Fibroblast of skin of back (primary cell): ENCODE measurements at regions not wholly inside any gene's neighbourhood (a gene's known extent, or its start where the extent isn't known, plus 50 kb on each side); places are given as distances from the start of the nearest gene placed in this dataset.

Experiments
- DNase-seq: peaks from one replicate; pipeline ENCODE4 v3.0.0-alpha.2; 2013

DNA sequence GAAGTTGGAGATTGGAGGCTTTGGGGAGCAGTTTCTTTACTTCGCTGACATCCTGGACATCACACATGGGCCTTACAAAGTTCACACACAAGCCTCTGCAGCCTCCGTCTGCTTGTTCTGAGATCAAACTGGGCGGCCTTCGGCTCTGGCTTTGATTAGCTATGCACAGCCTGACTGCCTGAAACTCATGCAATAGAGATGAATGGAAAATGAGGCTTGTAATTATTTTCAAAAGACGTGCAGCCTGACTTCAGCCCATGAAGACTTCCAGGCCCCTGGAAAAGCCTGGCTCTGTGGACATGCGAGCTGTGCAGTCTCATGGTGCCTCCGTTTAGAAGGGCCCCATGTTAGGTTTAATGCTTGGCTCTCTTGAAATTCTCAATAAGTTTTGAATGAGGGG lies 480.5 kb upstream of the SULF2 start:
- DNase-seq: no peak

- DNase-seq: no peak
Measured at GRCh38 chr20:48262955-48263354, 477.7 kb upstream of the SULF2 start.

DNA sequence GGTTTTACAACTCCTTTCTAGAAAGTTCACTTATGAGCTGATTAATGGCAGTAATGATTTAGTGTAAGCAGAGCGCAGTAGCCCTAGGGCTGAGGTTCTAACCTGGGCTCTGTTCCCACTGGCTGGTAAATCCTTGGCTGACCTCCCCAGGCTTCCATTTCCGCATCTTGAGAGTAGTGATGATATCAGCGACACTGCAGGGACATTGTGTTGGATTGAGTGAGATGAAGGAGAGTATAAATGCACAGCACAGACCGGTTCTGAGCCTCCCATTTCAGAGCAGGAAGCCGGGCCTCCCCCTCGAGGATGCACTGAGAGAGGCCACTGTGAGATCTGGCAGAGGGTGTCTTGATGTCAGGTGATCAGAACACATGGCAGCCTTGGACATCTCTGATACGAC lies 477.2 kb upstream of the SULF2 start:
- DNase-seq: no peak

- DNase-seq: no peak
Measured at GRCh38 chr20:48261398-48261910, 476.2 kb upstream of the SULF2 start.

DNA sequence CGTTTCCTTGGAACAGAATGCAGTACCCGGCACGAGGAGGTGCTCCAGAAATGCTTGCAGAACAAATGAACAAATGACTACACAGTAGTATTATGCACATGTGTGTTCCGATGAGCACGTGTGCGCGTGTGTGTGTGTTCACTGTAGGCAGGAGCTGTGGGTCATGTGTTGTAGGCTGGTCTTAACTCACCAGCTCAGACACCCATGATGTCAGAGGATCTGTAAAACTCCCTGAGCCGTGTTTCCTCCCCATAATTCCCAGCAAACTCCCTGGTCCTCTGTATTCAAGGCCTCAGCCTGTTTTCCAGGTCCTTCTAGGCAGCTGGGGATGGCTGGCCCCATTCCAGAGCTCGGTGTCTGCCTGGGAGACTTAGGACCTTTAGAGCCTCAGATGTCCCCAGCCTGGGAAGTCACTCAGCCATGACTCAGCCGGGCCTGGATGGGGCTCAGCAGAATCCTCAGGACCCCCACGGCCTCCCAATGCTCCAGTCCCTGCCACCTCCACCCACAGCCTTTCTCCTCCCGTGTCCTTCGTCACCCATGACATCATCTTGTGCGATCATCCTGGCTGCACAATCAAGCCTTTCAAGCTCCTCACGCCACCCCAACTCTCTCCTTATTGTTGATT lies 475.0 kb upstream of the SULF2 start:
- no peak for DNase-seq

DNA sequence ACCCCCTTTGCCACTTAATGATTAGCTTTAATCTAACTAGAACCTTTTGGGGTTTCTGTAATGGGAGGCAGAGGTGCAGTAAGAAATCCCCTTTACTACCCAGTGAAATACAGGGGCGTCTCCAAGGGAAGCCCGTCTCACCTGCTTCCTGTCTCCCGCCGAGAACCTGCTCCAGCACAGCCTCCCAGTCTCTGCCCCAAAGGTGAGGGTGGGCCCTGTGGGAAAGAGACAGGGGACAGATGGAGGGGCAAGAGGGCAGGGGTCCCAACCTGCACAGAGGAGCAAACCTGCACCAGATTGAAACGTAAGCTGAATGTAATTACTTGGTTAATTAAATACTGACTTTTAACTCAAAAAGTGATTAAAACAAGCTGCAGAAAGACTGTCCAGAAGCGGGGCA lies 474.2 kb upstream of the SULF2 start:
- no peak for DNase-seq

- no peak for DNase-seq
Measured at GRCh38 chr20:48257833-48258232, 472.6 kb upstream of the SULF2 start.

DNA sequence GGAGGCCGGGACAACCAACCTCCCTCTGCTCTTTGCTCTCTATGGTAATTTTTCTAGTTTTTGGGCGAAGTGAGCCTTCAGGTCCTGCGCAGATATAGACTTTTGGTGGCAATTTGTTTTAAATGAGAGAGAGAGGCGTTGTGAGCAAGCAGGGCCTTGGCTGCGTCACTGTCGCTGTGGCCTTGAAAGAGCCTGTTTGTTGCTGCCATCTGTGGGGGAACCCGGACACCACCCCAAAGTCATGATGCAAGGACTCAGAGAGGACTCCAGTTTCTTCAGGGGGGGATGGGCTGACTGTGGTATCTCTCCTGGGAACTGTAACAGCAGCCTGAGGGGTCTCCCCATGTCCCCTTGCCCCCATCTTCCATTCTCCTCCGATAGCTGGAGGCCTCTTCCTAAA lies 462.7 kb upstream of the SULF2 start:
- DNase-seq: no peak

DNA sequence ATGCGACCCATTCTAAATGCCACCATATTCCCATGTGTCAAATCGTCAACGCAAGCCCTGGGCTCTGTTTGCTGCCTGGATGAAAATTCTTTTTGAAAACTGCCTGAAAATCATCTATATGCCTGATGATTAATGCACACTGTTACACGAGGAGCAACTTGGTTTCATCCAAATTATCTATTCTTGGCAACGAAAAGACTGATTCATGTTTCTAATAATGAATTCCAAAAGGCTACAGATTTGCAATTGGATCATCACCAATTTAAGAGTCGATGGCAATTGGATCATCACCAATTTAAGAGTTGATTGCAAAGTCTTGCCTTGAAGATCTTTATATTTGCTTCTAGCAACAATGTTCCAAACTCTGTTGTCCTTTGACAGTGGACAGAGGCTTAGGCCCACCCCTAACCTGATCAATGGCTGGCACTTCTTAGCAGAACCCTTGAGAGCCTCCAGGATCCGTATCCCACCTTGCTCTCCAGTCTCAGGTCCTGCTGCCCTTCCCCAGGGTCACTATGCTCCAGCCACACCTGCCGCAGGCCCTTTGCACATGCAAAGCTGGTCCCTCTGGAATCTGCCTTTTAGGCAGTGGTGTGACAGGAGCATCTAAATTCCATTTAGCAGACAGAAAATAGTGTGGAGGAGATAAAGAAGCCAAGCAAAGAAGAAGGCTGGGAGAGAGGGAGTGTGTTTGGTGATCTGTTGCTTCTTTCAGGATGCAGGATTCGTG lies 460.9 kb upstream of the SULF2 start:
- no peak for DNase-seq

DNA sequence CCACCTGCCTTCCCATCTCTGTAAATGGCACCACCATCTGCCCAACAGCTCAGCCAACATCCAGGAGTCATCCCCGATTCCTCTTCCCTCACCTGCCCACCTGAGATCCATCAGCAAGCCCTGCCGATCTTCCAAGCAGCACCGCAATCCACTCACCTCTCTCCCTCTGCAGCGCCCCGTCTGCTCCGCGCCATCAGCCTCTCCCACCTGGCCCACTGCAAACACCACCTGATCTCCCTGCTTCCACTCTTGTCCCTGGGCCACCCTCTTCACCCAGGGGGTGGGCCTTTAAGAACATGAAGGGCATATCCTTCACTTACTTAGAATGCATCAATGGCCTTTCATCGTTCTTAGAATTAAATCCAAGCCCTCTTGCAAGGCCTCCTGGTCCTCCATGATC lies 457.3 kb upstream of the SULF2 start:
- no peak for DNase-seq

- DNase-seq: no peak
Measured at GRCh38 chr20:48241482-48241881, 456.2 kb upstream of the SULF2 start.

GRCh38 chr20:48238781-48239180 lies 453.5 kb upstream of the SULF2 start:
- no peak for DNase-seq

DNA sequence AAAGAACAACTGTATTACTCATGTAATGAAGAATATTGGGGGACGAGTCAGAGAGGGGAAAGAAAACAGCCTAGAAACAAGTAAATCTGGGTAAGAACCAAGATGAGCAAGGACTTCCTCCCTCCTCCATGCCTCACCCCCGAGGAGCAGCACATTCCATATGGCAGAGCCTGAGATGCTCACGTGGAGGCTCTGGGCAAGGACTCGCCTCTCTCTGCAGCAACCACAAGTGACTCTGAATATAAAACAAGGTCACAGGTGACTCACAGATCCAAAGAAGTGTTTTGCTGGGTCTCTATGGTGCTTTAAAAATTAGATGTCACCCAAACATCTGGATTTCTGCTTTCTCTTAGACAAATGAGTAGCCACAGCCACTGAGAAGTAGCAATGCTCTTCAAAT lies 453.0 kb upstream of the SULF2 start:
- peak; percentile 48 for DNase-seq

DNA sequence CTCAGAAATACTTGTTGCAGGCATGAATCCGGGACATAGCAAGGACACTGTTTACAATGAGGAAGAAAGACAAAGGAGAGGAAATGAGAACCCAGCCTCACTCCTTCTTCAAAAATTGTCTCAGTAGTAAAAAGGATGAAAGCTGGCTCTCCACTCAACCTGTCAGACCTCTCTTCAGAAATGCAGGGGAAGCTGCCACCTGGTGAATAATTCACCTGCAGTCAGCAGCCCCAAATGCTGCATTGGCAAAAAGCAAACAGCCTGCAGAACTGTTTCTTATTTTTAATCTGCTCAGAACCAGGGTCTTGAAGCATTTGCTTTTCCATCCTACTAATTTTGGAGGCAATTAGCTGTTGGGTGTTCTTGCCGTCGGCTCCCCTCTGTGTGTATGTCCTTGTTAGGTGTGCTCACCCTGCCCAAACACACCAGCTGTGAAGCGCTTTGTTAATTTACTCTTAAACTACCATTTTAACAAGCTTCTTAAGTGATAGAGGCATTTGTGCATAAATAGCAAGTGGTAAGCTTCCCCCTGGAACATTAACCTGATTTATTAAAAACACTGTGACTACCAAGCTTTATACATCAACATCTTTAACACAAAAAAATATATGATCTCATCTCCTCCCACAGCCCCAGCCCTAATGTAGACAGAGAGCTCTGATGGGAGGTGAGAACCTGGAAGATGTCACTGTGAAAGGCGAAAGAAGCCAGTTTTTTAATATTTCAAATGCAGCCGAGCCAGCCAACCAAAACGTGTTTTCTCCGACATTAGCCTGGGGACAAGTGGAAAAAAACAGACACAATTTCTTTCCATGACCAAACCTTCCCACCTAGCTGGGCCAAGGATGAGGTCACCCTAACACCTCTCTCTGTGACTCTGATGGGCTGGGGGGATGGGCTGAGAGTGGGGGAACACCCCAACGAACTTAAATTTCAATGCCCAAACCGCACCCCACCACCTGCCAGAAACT lies 451.0 kb upstream of the SULF2 start:
- DNase-seq: no peak

GRCh38 chr20:48234951-48235350 lies 449.7 kb upstream of the SULF2 start:
- no peak for DNase-seq

DNA sequence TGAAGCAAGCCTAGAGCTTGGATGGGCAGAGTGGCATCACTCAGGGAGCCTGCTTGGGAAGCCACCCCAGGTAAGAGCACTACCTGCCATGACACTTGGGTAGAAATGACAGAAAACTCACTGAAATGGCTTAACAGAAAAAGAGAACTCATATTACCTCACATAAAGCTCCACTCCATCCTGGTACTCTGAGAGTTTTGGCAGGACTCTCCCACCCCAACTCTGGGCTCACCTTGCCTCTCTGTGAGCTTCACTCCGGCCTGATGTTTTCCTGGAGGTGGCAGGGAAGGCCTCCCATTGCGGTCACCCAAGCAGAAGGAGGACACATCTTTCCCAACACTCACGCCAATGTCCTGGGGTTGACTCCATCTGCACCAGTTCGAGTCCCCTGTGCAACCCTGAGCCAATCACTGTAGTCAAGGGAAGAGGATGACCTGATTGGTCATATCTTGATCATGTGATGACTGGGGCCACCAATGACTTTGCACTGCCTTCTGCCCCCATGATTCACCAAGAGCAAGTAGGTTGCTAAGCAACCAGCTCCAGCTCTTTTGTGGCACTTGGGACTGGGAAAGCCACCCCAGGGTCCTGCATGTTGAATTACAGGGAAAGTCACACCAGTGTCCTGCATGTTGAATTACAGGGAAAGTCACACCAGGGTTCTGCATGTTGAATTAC lies 446.1 kb upstream of the SULF2 start:
- no peak for DNase-seq

DNA sequence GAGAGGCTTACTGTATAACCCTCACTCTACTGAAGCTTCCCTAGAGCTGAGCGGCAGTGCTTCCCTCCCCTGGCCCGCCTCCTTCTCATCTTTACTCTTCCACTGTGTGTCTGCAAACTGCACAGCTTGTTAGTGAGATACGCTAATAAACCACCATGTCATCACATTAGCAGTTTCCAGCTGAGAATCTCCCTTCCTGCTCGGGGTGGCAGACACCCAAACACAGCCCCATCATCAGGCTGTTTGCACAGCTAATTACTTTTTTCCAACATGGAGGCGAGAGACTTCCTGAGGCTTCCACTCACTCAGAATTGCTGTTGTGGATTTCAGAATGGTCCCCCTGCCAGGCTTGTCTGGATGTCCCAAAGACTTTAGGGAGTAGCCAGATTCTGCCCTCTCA lies 444.9 kb upstream of the SULF2 start:
- DNase-seq: no peak

DNA sequence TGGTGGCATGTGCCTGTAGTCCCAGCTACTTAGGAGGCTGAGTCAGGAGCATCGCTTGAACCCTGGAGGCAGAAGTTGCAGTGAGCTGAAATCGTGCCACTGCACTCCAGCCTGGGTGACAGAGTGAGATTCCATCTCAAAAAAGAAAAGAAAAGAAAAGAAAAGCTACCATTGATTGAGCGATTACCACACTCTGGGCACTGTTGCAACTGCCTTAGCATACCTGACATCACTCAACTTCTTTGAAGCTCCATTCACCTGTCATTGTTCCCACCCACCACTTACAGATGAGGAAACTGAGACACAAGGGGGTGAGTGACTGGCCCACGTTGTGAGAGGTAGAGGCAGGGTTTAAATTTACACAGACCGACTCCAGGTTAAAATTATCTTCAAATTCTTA lies 442.1 kb upstream of the SULF2 start:
- no peak for DNase-seq

DNA sequence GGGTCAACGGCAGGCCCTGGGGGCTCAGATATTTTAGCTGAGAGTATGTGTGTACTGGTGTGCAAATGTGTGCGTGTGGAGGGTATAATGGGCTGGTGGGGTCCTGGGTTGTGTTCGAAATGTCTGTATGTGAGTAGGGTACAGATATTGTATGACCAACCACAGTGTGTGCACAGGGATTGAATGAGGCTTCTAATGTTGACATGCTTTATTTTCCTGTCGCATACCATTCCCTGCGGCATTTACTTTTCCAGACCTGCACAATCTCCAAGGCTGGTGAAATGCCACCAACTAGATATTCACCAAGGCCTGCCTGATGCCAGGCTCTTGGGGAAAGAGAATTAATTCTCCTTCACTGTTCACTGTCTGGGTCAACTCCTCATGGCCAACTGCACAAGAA lies 441.4 kb upstream of the SULF2 start:
- no peak for DNase-seq

GRCh38 chr20:48224533-48225050 lies 439.3 kb upstream of the SULF2 start:
- peak; percentile 38 for DNase-seq

DNA sequence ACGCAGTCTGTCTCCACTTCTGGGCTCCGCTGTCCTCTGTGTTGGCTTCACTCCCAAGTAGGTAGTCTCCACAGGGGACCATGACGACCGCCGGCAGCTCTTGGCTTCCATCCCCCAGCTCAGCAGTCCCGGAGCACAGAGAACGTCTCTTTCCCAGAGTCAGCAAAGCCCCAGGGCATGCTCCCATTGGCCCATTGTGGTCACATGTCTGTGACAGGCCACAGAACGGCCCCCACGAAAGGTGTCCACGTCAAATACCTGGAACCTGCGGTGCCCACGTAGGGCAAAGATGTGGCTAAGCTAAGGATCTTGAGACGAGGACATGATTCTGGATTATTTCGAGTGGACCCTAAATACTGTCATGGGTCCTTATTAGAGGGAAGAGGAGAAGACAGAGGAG lies 438.4 kb upstream of the SULF2 start:
- no peak for DNase-seq

GRCh38 chr20:48222595-48223180 lies 437.4 kb upstream of the SULF2 start:
- no peak for DNase-seq
